D721Med (cell line): ENCODE measurements at regions not wholly inside any gene's neighbourhood (a gene's known extent, or its start where the extent isn't known, plus 50 kb on each side); places are given as distances from the start of the nearest gene placed in this dataset.
A peak's percentile ranks its signal among the peaks of the same experiment; 100 is the strongest.

Experiments used
- DNase-seq: peaks from one replicate; pipeline ENCODE4 v3.0.0; 2011; ENCODE audit warnings: low spot score; ENCODE audit not compliant: insufficient read length
- FAIRE-seq: peaks from 2 replicates; lab custom pipeline; 2011; peaks lifted over from hg19 to GRCh38; lab: Jason Lieb, UNC
- CTCF ChIP-seq: IDR thresholded peaks from 2 replicates; pipeline ENCODE4 v1.5.1; 2012; ENCODE audit warnings: mild to moderate bottlenecking, control low read depth; ENCODE audit not compliant: insufficient read depth; ENCODE audit errors: missing control alignments

GRCh38 chr3:107110596-107111305, 266.5 kb upstream of the CCDC54 start:
- DNase-seq (no peak), FAIRE-seq (peak; percentile 91)
- TF ChIP-seq CTCF: no peak

- no peak for TF ChIP-seq CTCF
- DNase-seq (no peak), FAIRE-seq (peak; percentile 92)
Measured at GRCh38 chr3:107111872-107112271, 265.4 kb upstream of the CCDC54 start.

DNA sequence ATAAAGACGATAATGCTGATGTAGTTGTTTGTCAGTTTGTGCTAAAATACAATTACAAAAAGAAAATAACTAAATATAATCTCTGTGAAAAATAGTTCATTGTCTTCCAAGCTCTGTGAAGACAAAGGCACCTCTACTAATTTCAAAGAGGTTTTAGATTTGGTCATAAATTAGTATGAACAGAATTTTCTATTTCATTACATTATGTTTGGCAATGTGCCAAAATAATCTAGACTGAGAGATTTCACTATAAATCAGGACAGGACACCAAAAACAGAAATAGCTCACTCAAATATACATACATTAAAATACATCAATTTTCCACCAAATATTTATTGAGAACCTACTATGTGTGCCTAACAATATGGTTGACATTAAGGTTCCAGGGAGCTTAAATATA, 264.9 kb upstream of the CCDC54 start:
- no peak for TF ChIP-seq CTCF

DNA sequence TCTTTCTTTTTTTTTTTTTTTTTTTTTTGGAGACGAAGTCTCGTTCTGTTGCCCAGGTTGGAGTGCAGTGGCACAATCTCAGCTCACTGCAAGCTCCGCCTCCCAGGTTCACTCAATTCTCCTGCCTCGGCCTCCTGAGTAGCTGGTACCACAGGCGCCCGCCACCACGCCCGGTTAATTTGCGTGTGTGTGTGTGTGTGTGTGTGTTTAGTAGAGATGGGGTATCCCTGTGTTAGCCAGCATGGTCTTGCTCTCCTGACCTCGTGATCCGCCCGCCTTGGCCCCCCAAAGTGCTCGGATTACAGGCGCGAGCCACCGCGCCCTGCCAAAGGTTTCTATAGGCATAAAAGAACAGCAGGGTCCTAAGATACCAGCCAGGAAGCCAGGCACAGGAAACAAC, 261.0 kb upstream of the CCDC54 start:
- DNase-seq (no peak), FAIRE-seq (no peak)
- TF ChIP-seq CTCF: no peak

More for the DNA sequence above, 264.9 kb upstream of the CCDC54 start:
- FAIRE-seq: no peak
- no peak for DNase-seq

- FAIRE-seq (no peak), DNase-seq (no peak)
- no peak for TF ChIP-seq CTCF
Measured at GRCh38 chr3:107117156-107117555, 260.1 kb upstream of the CCDC54 start.

DNA sequence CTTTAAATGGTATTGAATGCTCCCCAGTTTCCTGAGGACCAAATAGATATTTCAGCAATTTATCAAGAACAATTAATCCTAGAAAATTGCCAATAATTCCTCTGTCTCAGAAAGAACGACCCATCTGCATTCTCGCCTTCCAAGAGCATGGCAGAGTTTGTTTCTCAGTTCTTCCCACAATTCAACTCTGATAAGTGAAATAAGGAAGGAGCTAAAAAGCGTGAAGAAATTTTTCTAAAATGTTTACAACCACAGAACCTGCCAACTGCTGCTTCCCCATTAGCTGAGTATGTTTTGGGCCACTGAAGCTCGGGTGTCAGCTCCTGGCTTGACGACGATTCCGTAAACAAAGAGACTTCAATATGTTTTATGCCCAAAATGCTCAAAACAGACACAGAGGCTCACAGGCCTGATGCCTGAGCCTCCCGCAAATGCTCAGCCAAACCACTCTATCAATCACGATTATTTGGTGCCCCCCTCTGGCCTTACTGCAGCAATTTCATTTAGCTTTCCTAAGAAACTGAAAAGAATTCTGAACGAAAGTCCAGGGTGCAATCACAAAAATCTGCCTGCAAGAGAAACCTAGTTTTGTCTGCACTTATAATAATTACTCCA, 259.2 kb upstream of the CCDC54 start:
- peak; percentile 88 for TF ChIP-seq CTCF
- FAIRE-seq (no peak), DNase-seq (no peak)

- no peak for TF ChIP-seq CTCF
- no peak for DNase-seq
- peak; percentile 29 for FAIRE-seq
Measured at GRCh38 chr3:107124885-107125284, 252.4 kb upstream of the CCDC54 start.
